NCI-H2081 treated with DMSO at 0.1 percent for 48 hours (cell line): ENCODE measurements at regions not wholly inside any gene's neighbourhood (a gene's known extent, or its start where the extent isn't known, plus 50 kb on each side); places are given as distances from the start of the nearest gene placed in this dataset.

Experiments used
- DNase-seq: peaks from one replicate; lab custom pipeline; 2025; lab: John Stamatoyannopoulos, UW

GRCh38 chr22:49303061-49303735 lies 524.5 kb downstream of the BRD1 start:
- no peak for DNase-seq

GRCh38 chr22:49302530-49302929 lies 525.1 kb downstream of the BRD1 start:
- no peak for DNase-seq

GRCh38 chr22:49302150-49302460 lies 525.6 kb downstream of the BRD1 start:
- no peak for DNase-seq

- no peak for DNase-seq
Observed at GRCh38 chr22:49301398-49302149, 526.1 kb downstream of the BRD1 start.

GRCh38 chr22:49300951-49301397 lies 526.7 kb downstream of the BRD1 start:
- no peak for DNase-seq

- no peak for DNase-seq
Observed at GRCh38 chr22:49300241-49300640, 527.4 kb downstream of the BRD1 start.

- no peak for DNase-seq
Observed at GRCh38 chr22:49299821-49300231, 527.8 kb downstream of the BRD1 start.

GRCh38 chr22:49298834-49299750 lies 528.6 kb downstream of the BRD1 start:
- DNase-seq, result no peak

GRCh38 chr22:49297871-49298721 lies 529.6 kb downstream of the BRD1 start:
- DNase-seq, result no peak

- DNase-seq, result no peak
Observed at GRCh38 chr22:49297286-49297870, 530.3 kb downstream of the BRD1 start.

GRCh38 chr22:49296561-49296960 lies 531.1 kb downstream of the BRD1 start:
- DNase-seq, result no peak

- DNase-seq, result no peak
Observed at GRCh38 chr22:49295851-49296560, 531.7 kb downstream of the BRD1 start.

GRCh38 chr22:49295465-49295743 lies 532.3 kb downstream of the BRD1 start:
- DNase-seq, result no peak

- peak; percentile 4 for DNase-seq
Observed at GRCh38 chr22:49294656-49295464, 532.8 kb downstream of the BRD1 start.

GRCh38 chr22:49292909-49293308 lies 534.8 kb downstream of the BRD1 start:
- no peak for DNase-seq

- DNase-seq, result no peak
Observed at GRCh38 chr22:49291781-49292180, 535.9 kb downstream of the BRD1 start.

GRCh38 chr22:49291169-49291568 lies 536.5 kb downstream of the BRD1 start:
- no peak for DNase-seq

GRCh38 chr22:49290711-49291110 lies 537.0 kb downstream of the BRD1 start:
- DNase-seq, result no peak

GRCh38 chr22:49289822-49290679 lies 537.6 kb downstream of the BRD1 start:
- no peak for DNase-seq
